Occipital lobe (tissue), 1 donor: ENCODE measurements at regions not wholly inside any gene's neighbourhood (a gene's known extent, or its start where the extent isn't known, plus 50 kb on each side); places are given as distances from the start of the nearest gene placed in this dataset.

Source experiments
- DNase-seq: peaks from one replicate; lab custom pipeline; 2025; lab: John Stamatoyannopoulos, UW

- DNase-seq, result no peak
Observed at GRCh38 chr2:146530886-146531285, 1313.9 kb upstream of the ACVR2A start.

GRCh38 chr2:146527166-146527565 lies 1317.7 kb upstream of the ACVR2A start:
- DNase-seq, result no peak

- no peak for DNase-seq
Observed at GRCh38 chr2:146523196-146523595, 1321.6 kb upstream of the ACVR2A start.

- DNase-seq, result no peak
Observed at GRCh38 chr2:146506851-146507250, 1338.0 kb upstream of the ACVR2A start.

- no peak for DNase-seq
Observed at GRCh38 chr2:146503366-146503765, 1341.5 kb upstream of the ACVR2A start.

- no peak for DNase-seq
Observed at GRCh38 chr2:146496248-146496647, 1348.6 kb upstream of the ACVR2A start.

GRCh38 chr2:146489386-146489785 lies 1355.4 kb upstream of the ACVR2A start:
- DNase-seq, result no peak

GRCh38 chr2:146481629-146482028 lies 1363.2 kb upstream of the ACVR2A start:
- DNase-seq, result no peak

- DNase-seq, result no peak
Observed at GRCh38 chr2:146477383-146477782, 1367.4 kb upstream of the ACVR2A start.

- no peak for DNase-seq
Observed at GRCh38 chr2:146468578-146468977, 1376.3 kb upstream of the ACVR2A start.

GRCh38 chr2:146467425-146467824 lies 1377.4 kb upstream of the ACVR2A start:
- DNase-seq, result no peak

- no peak for DNase-seq
Observed at GRCh38 chr2:146465460-146465859, 1379.4 kb upstream of the ACVR2A start.

- no peak for DNase-seq
Observed at GRCh38 chr2:146461068-146461467, 1383.8 kb upstream of the ACVR2A start.

- DNase-seq, result no peak
Observed at GRCh38 chr2:146458585-146458984, 1386.2 kb upstream of the ACVR2A start.

- DNase-seq, result no peak
Observed at GRCh38 chr2:146457221-146457620, 1387.6 kb upstream of the ACVR2A start.

- no peak for DNase-seq
Observed at GRCh38 chr2:146455325-146455724, 1389.5 kb upstream of the ACVR2A start.

- no peak for DNase-seq
Observed at GRCh38 chr2:146451972-146452371, 1392.9 kb upstream of the ACVR2A start.

GRCh38 chr2:146450131-146450530 lies 1394.7 kb upstream of the ACVR2A start:
- DNase-seq, result no peak

- DNase-seq, result no peak
Observed at GRCh38 chr2:146444987-146445386, 1399.8 kb upstream of the ACVR2A start.

GRCh38 chr2:146444085-146444484 lies 1400.7 kb upstream of the ACVR2A start:
- DNase-seq, result no peak

- DNase-seq, result no peak
Observed at GRCh38 chr2:146438246-146438645, 1406.6 kb upstream of the ACVR2A start.

- DNase-seq, result no peak
Observed at GRCh38 chr2:146437712-146438111, 1407.1 kb upstream of the ACVR2A start.

GRCh38 chr2:146433116-146433875 lies 1411.5 kb upstream of the ACVR2A start:
- no peak for DNase-seq

GRCh38 chr2:146429366-146429765 lies 1415.5 kb upstream of the ACVR2A start:
- no peak for DNase-seq
